ENCODE measurements at regions not wholly inside any gene's neighbourhood (a gene's known extent, or its start where the extent isn't known, plus 50 kb on each side); places are given as distances from the start of the nearest gene placed in this dataset.

GRCh38 chr12:30019366-30020140, 235.8 kb upstream of the TMTC1 start:
- DNase-seq (ENCODE audit: low spot score): no peak

GRCh38 chr12:30016540-30017055, 232.9 kb upstream of the TMTC1 start:
- no peak for DNase-seq (ENCODE audit: low spot score)

GRCh38 chr12:30015631-30016337, 232.0 kb upstream of the TMTC1 start:
- DNase-seq (ENCODE audit: low spot score): no peak

DNA sequence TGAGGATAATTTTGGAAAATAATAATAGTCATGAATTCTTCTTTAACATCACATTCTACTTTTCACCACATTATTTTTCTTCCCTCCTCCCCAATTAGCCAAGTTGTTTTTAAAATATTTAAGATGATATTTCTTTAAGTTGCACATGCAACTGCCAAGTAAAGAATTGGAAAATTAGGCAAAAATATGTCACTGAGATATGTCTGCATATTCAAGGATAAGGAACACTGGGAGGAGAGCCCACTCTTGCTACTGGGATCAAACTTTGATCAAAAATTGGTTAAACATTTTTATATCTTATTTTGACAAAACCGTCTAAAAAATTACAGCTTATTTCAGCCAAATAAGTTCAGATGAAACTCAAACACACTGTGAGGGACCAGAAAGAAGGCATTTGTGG, 231.2 kb upstream of the TMTC1 start:
- no peak for DNase-seq (ENCODE audit: low spot score)

DNA sequence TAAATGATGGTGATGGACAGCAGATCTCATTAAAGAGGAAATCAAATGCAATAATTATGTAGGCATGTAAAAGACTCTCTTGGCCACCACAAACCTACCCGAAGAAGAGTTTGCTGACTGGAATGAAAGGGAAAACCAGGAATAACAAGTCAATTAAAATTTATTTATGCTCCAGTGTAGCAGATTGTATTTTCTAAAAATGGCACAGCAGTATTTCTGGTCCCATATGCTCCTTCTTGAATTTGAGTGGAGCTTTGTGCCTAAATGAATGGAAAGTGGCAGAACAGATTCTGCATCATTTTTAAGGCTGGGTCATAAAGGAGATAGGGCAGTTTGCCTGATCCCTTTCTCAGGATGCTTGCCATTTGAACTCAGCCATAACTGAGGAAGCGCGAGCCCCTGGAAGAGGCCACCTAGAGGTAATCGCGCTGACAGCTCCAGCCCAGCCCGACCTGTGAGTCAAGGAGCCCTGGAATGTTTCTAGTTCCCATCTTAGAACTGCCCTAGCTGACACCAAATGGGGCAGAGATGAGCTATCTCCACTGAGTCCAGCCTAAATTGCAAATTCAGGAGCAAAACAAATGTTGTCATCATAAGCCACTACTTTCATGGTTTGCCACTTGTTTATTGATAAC, 229.2 kb upstream of the TMTC1 start:
- no peak for DNase-seq (ENCODE audit: low spot score)

GRCh38 chr12:30010071-30011052, 226.6 kb upstream of the TMTC1 start:
- no peak for DNase-seq (ENCODE audit: low spot score)

- no peak for DNase-seq (ENCODE audit: low spot score)
Observed at GRCh38 chr12:30006021-30006420, 222.3 kb upstream of the TMTC1 start.

- DNase-seq (ENCODE audit: low spot score): no peak
Observed at GRCh38 chr12:30003321-30003720, 219.6 kb upstream of the TMTC1 start.

GRCh38 chr12:30002677-30003076, 218.9 kb upstream of the TMTC1 start:
- DNase-seq (ENCODE audit: low spot score): no peak

GRCh38 chr12:30000401-30000800, 216.7 kb upstream of the TMTC1 start:
- no peak for DNase-seq (ENCODE audit: low spot score)

DNA sequence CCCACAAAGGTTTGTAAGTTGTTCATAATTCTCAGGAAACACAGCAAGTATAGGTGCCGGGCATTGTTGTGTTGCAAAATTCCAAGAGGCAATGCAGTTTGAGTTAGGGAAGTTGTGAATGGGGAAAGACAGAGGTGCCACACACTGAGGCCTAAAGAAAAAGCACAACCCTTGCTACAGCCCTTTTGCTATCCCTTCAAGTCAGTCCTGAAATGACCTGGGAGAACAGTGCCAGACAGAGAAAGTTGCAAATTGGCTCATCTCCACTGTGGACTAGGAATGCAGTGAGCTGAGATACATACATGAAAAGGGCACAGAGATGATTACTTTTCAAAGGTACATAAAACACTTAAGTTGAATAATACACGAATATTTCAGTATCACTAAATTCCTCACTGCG, 213.3 kb upstream of the TMTC1 start:
- DNase-seq (ENCODE audit: low spot score): no peak

GRCh38 chr12:29992366-29992765, 208.6 kb upstream of the TMTC1 start:
- DNase-seq (ENCODE audit: low spot score): no peak

DNA sequence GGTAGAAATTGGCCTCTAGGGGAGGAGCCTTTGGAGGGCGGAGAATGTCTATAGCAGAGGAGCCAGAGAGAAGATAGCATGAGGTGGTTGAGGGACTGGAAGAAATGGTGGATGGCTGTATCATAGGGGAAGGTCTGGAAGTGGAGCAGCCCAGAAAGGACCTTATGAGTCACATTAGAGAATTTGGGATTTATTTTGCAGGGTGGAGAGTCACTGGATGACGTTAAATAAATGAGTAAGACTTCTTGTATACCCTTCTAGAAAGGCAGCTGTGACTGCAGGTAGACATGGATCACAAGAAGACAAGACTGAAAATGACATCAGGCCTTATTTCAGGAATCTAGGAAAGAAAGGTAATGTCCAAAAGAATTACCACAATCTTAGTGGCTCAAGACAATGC, 208.2 kb upstream of the TMTC1 start:
- no peak for DNase-seq (ENCODE audit: low spot score)

GRCh38 chr12:29990971-29991370, 207.2 kb upstream of the TMTC1 start:
- DNase-seq (ENCODE audit: low spot score): no peak

GRCh38 chr12:29983851-29984250, 200.1 kb upstream of the TMTC1 start:
- DNase-seq (ENCODE audit: low spot score): no peak

GRCh38 chr12:29980304-29980703, 196.6 kb upstream of the TMTC1 start:
- no peak for DNase-seq (ENCODE audit: low spot score)

DNA sequence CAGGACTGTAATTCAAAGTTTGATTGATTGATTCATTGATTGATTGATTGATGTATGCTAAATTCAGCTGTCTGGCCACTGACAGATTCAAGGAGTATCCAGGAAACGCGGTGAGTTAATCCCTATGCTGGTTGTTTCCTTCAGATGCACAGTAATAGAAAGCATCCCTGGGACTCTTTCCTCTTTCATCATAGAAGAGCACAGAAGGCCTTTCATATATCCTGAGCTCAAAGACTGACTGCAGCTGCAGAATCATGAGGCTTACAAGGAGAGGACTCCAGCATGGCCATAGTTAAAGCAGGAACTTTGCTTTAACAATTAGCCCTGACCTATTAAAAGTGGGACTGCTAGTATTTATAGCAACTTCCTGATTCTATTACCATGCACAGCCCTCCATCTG, 187.7 kb upstream of the TMTC1 start:
- DNase-seq (ENCODE audit: low spot score): no peak

GRCh38 chr12:29970501-29970900, 186.8 kb upstream of the TMTC1 start:
- DNase-seq (ENCODE audit: low spot score): no peak

DNA sequence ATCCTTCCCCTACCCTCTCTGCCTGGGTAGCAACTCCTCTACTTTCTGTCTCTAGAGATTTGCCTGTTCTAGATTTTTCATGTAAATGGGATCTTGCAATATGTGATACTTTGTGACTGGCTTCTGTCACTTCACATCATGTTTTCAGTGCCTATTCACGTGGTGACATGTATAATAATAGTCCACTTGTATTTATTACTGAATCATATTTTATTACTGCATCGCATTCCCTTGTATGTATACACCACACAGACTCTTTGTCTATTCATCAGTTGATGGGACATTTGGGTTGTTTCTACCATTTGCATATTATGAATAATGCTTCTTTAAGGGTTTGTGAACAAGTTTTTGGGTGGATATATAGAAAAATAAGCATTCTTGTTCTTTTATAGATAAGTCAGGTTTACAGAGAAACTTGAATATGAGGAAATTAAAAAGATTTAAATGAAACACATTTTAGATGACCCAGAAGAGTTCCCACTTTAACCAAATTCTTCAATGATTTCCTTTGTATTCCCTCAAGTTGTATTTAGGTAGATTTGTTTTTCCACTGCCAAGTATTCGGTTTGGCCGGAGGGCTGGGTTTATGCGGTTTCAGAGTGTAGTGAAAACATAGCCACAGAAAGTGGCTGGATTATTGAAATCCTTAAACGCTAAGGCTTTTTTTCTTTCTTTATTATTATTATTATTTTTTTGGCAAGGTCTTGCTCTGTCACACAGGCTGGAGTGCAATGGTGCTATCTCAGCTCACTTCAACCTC, 178.7 kb upstream of the TMTC1 start:
- DNase-seq (ENCODE audit: low spot score): no peak

- DNase-seq (ENCODE audit: low spot score): no peak
Observed at GRCh38 chr12:29961231-29961630, 177.5 kb upstream of the TMTC1 start.

DNA sequence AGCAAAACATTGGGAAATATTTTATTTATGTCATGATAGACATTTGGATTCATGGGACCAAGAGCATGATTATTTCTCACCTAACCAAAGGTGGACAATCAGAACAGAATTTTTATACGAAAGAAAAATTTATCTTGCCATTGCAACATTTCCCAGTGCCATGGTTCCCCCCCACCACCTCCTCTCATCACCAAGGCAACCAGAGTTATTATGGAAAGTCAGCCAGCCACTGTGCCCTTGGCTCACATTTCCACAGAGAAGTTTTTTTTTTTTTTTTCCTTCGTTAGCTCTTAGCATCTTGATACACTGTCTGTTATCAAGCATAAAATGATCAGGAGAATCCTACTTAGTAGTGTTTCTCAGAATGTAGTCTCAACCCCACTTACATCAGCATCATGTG, 176.4 kb upstream of the TMTC1 start:
- DNase-seq (ENCODE audit: low spot score): no peak

Data from AG08395 (cell line).